ENCODE measurements at regions not wholly inside any gene's neighbourhood (a gene's known extent, or its start where the extent isn't known, plus 50 kb on each side); places are given as distances from the start of the nearest gene placed in this dataset.

DNA sequence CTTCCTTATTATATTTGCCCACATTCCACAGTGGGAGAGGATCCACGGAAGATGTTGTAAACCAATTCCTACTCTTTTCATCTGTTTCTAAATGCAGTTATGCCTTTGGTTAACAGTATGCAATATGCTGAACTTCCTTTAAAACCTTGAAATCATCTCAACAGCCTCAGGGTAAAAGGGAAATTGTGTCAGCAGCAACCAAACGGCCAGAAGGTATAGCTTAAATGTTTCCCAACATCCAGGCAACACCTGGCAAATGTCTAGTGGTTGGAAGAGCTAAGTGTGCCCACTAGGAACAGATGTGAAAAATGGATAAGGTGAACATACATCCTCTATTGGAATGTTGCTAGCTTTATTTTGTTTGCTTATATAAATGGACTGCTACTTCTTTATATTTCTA is 164.8 kb downstream of the FAXC start:
- Histone ChIP-seq H3K27ac (no peak overlapping the region), H3K4me1 (no peaks in the 10 kb centered on the region), H3K36me3 (no peaks in the 10 kb centered on the region), H3K4me3 (no peak overlapping the region), H3K9me3 (peaks cover 0 to 31% (median 22%) of the 10 kb centered on the region in 8 donors), H3K27me3 (replicated peaks in 1 of 7) (no peaks in the 10 kb centered on the region)
- TF ChIP-seq POLR2AphosphoS5 (IDR thresholded peaks at IDR 0.05) (no peak), POLR2A (IDR thresholded peaks at IDR 0.05) (no peak)
- TF ChIP-seq, protein P1, sequence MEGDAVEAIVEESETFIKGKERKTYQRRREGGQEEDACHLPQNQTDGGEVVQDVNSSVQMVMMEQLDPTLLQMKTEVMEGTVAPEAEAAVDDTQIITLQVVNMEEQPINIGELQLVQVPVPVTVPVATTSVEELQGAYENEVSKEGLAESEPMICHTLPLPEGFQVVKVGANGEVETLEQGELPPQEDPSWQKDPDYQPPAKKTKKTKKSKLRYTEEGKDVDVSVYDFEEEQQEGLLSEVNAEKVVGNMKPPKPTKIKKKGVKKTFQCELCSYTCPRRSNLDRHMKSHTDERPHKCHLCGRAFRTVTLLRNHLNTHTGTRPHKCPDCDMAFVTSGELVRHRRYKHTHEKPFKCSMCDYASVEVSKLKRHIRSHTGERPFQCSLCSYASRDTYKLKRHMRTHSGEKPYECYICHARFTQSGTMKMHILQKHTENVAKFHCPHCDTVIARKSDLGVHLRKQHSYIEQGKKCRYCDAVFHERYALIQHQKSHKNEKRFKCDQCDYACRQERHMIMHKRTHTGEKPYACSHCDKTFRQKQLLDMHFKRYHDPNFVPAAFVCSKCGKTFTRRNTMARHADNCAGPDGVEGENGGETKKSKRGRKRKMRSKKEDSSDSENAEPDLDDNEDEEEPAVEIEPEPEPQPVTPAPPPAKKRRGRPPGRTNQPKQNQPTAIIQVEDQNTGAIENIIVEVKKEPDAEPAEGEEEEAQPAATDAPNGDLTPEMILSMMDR (IDR thresholded peaks at IDR 0.05 in 8 of 11, conservative IDR thresholded peaks at IDR 0.05 in 3 of 11): no peak
- 31 to 46% (median 34%) methylated on average over 2 of the region's 2 CpGs for WGBS, 5 donors
- no peak for DNase-seq
- intact Hi-C loops (cut with DNase I; ENCODE audit: low total_unique reads): no loop called here

DNA sequence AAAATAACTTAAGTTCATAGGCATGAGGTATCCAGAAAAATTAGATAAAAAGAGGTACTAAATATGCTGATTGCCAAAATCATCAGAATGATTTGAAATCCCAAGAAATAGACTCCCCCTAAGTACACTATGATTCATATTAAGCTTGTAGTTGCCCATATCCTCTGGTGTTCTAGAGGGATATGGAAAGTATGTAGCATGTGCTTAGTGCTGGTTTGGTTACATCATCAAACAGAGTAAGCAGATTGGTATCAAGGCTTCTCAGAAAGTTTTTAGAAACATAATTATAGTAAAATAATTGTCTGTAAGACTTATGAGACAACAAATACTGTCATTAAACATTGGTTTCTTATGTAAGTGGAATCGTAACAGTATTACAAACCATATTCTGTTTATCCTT is 166.4 kb downstream of the FAXC start:
- TF ChIP-seq, protein P1 (IDR thresholded peaks at IDR 0.05 in 8 of 11, conservative IDR thresholded peaks at IDR 0.05 in 3 of 11): no peak
- TF ChIP-seq POLR2AphosphoS5 (IDR thresholded peaks at IDR 0.05) (no peak), POLR2A (IDR thresholded peaks at IDR 0.05) (no peak)
- Histone ChIP-seq H3K27ac (no peak overlapping the region), H3K4me3 (no peak overlapping the region), H3K9me3 (peaks cover 0 to 42% (median 30%) of the 10 kb centered on the region in 8 donors), H3K4me1 (no peaks in the 10 kb centered on the region), H3K36me3 (no peaks in the 10 kb centered on the region), H3K27me3 (replicated peaks in 1 of 7) (no peaks in the 10 kb centered on the region)
- DNase-seq: no peak
- intact Hi-C loops (cut with DNase I; ENCODE audit: low total_unique reads): no loop called here
- WGBS, 5 donors: 80 to 94% (median 91%) methylated on average over 1 of the region's 1 CpG

DNA sequence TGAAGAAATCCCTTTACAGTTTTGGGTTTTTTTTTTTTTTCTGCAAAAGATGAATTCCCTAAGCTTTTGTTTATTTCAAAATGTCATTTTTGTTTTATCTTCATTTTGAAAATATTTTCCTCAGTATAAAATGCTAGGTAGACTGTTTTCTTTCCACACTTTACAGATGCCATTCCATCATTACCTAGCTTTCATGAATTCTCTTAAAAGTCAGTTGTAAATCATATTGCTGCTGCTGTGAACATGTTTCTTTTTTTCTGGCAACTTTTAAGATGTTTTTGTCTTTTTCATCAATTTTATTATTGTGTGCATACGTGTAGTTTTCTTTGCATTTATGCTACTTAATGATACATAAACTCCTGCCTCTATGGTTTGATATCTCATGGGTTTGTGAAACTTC is 168.3 kb downstream of the FAXC start:
- 80 to 91% (median 85%) methylated on average over 1 of the region's 1 CpG for WGBS, 5 donors
- no peak for TF ChIP-seq POLR2A (IDR thresholded peaks at IDR 0.05)
- TF ChIP-seq, protein P1 (IDR thresholded peaks at IDR 0.05 in 8 of 11, conservative IDR thresholded peaks at IDR 0.05 in 3 of 11): no peak
- TF ChIP-seq POLR2AphosphoS5 (IDR thresholded peaks at IDR 0.05): no peak
- Histone ChIP-seq H3K36me3 (no peaks in the 10 kb centered on the region), H3K27ac (no peak overlapping the region), H3K9me3 (peaks cover 0 to 42% (median 30%) of the 10 kb centered on the region in 8 donors), H3K27me3 (replicated peaks in 1 of 7) (no peaks in the 10 kb centered on the region), H3K4me1 (no peaks in the 10 kb centered on the region), H3K4me3 (no peak overlapping the region)
- intact Hi-C loops (cut with DNase I; ENCODE audit: low total_unique reads): no loop called here
- DNase-seq: no peak

DNA sequence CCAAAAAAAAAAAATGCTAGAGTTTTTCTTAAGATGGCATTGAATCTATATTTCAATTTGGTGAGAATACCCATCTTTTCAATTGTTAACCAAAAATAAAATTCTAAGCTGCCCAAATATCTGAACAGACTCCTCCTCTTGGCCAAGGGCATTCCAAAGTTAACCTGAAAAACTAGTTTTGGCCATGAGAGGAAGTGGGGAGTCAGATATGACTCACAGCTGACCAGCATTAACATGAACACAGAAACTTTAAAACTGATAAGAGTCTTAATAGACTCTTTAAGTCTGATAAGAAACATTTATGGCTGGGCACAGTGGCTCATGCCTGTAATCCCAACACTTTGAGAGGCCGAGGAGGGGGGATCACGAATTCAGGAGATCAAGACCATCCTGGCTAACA is 171.3 kb downstream of the FAXC start:
- Histone ChIP-seq H3K9me3 (peaks cover 0 to 42% (median 30%) of the 10 kb centered on the region in 8 donors), H3K27me3 (replicated peaks in 1 of 7) (no peaks in the 10 kb centered on the region), H3K27ac (no peak overlapping the region), H3K36me3 (no peaks in the 10 kb centered on the region), H3K4me1 (no peaks in the 10 kb centered on the region), H3K4me3 (no peak overlapping the region)
- TF ChIP-seq POLR2A (IDR thresholded peaks at IDR 0.05) (no peak), POLR2AphosphoS5 (IDR thresholded peaks at IDR 0.05) (no peak)
- TF ChIP-seq, protein P1 (IDR thresholded peaks at IDR 0.05 in 8 of 11, conservative IDR thresholded peaks at IDR 0.05 in 3 of 11): no peak
- WGBS, 5 donors: 46 to 78% (median 60%) methylated on average over 2 of the region's 2 CpGs
- no peak for DNase-seq
- intact Hi-C loops (cut with DNase I; ENCODE audit: low total_unique reads): no loop called here
